Esophagus muscularis mucosa (tissue), 4 donors: ENCODE measurements at regions not wholly inside any gene's neighbourhood (a gene's known extent, or its start where the extent isn't known, plus 50 kb on each side); places are given as distances from the start of the nearest gene placed in this dataset.

Experiments used
- DNase-seq: peaks from one replicate; pipeline ENCODE4 v3.0.0-alpha.2; 2017; ENCODE audit errors: extremely low spot score
- H3K27ac ChIP-seq, 4 donors: fragments of 200-600 bp; sonication (generic); replicated peaks in 1 of 4; 1 replicate in 3 of 4; 2 replicates in 1 of 4; pipeline ENCODE4 v1.5.1; 2016 to 2019; ENCODE audit warnings: mild to moderate bottlenecking in 1 of 4
- H3K27me3 ChIP-seq, 4 donors: fragments of 200-600 bp; sonication (generic); one replicate each; pipeline versions ENCODE4 v1.5.1 to v1.6.0; 2016 to 2019
- H3K36me3 ChIP-seq, 4 donors: fragments of 200-600 bp; sonication (generic); one replicate each; pipeline ENCODE4 v1.5.1; 2016 to 2019
- H3K4me1 ChIP-seq, 4 donors: fragments of 200-600 bp; sonication (generic); one replicate each; pipeline ENCODE4 v1.5.1; 2016 to 2019
- H3K4me3 ChIP-seq, 4 donors: fragments of 200-600 bp; sonication (generic); 1 replicate in 2 of 4; 2 replicates in 2 of 4; pipeline ENCODE4 v1.5.1; 2016 to 2019; ENCODE audit warnings: mild to moderate bottlenecking in 4 of 4, moderate library complexity in 1 of 4
- H3K9me3 ChIP-seq, 4 donors: fragments of 200-600 bp; sonication (generic); 1 replicate in 3 of 4; 2 replicates in 1 of 4; pipeline ENCODE4 v1.5.1; 2016 to 2019
- CTCF ChIP-seq, 3 experiments: fragments of 200-600 bp in 2 of 3; fragments of 450-650 bp in 1 of 3; sonication (generic) in 2 of 3; IDR thresholded peaks; one replicate each; pipeline ENCODE4 v1.5.1; 2017 to 2019; ENCODE audit warnings: antibody characterized with exemption in 3 of 3, mild to moderate bottlenecking in 2 of 3, moderate library complexity in 1 of 3
- EP300 ChIP-seq: sonication (generic); formaldehyde crosslinking; IDR thresholded peaks from one replicate; pipeline ENCODE4 v1.6.1; 2017; ENCODE audit warnings: antibody characterized with exemption
- POLR2A ChIP-seq: fragments of 450-650 bp; IDR thresholded peaks from one replicate; pipeline ENCODE4 v1.6.1; 2017; ENCODE audit warnings: antibody characterized with exemption, moderate library complexity, mild to moderate bottlenecking, low read depth
- POLR2AphosphoS5 ChIP-seq, 2 donors: sonication (generic); formaldehyde crosslinking; IDR thresholded peaks; one replicate each; pipeline ENCODE4 v1.6.1; 2017; ENCODE audit warnings: antibody characterized with exemption in 2 of 2
- WGBS: methylation state at CpG from one replicate; pipeline ENCODE4 v1.1.5; 2018; 5-methylcytosine and 5-hydroxymethylcytosine counted together
- intact Hi-C: fragments of 100-400 bp; cut with DNase I; formaldehyde crosslinking; loops from one replicate; pipeline ENCODE4 v1.15.1; 2023

- 57% methylated on average over 3 of the region's 3 CpGs for WGBS
- H3K4me3 ChIP-seq: no peak overlapping the region
- peaks cover 0 to 14% (median 9%) of the 10 kb centered on the region in 4 donors for H3K4me1 ChIP-seq
- intact Hi-C loops: no loop called here
- no peak overlapping the region for H3K27ac ChIP-seq
- TF ChIP-seq POLR2AphosphoS5 (IDR thresholded peaks at IDR 0.05) (no peak), CTCF (IDR thresholded peaks at IDR 0.05) (no peak), POLR2A (no peak), EP300 (no peak)
- no peaks in the 10 kb centered on the region for H3K9me3 ChIP-seq
- H3K36me3 ChIP-seq: no peaks in the 10 kb centered on the region
- H3K27me3 ChIP-seq: no peaks in the 10 kb centered on the region
- DNase-seq: no peak
Measured at GRCh38 chr4:11908205-11908604, 479.5 kb upstream of the HS3ST1 start.

DNA sequence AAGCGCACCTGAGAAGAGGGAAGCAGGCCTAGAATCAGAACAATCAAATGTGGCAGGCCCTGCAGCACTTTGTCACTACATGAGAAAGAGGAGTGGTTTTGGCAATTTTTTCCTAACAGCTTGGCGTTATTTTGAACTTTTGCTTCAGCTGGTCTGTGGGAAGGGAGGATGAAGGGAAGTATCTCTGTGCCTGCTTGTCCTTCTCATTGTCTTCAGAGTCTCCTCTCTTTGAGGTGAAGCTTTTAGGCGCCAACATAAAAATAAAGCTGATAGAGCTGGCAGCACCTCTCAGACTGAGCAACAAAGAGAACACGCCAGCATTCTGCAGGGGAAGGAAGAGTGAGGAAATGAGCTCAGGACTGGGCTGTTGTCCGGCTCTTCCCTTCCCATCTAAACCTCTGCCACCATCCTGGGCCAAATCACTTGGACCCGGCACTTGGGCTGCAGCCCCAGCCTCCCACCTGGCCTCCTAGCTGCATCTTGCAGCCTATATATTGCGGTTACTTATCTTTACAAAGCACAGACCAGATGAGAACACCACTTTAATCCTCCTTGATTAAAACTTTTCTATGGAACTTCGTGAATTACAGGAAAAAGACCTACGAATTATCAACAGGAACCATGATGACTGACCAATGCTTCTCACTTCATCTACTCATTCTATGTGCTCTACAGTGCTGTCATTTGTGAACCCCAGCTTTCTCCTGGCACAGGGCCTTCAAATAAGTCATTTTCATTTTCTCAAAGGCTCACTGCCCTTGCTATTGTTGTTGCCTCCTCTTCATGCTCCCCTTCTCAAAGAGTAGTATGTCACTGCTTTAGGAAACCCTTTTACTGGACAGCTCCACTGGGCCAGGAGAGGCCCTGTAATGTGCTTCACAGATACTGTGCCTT is 476.4 kb upstream of the HS3ST1 start:
- intact Hi-C loops: no loop called here
- Histone ChIP-seq H3K27ac (peak overlapping the region; percentile 1 to 61 (median 38)), H3K9me3 (no peaks in the 10 kb centered on the region), H3K27me3 (no peaks in the 10 kb centered on the region), H3K4me3 (no peak overlapping the region), H3K36me3 (no peaks in the 10 kb centered on the region), H3K4me1 (peaks cover 0 to 14% (median 9%) of the 10 kb centered on the region in 4 donors)
- no peak for DNase-seq
- TF ChIP-seq CTCF (IDR thresholded peaks at IDR 0.05) (no peak), EP300 (no peak), POLR2AphosphoS5 (IDR thresholded peaks at IDR 0.05) (no peak), POLR2A (no peak)
- WGBS: 69% methylated on average over 9 of the region's 9 CpGs

DNA sequence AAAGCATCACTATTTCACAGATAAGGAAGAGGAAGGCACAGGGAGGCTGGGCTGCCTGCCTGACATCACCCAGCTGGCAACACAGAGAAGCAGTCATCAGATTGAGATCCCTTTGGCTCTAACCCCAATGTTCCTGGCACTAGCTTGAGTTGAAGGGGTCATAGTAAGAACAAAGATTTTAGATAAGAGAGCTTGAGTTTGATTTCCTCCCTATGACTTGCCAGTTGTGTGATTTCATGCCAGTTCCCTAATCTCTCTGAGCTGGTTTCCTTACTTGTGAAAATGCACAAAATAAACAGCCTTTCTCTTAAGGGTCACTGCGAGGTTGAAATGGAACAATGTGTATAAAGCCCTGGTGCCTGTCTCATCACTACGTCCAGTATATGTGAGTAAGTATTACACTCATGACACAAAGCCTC is 475.4 kb upstream of the HS3ST1 start:
- TF ChIP-seq POLR2AphosphoS5 (IDR thresholded peaks at IDR 0.05) (peak in 1 of 2 donors; percentile 31), EP300 (no peak)
- H3K27ac ChIP-seq: peak overlapping the region in 3 of 4 donors; percentile 1 to 61 (median 47)
- 35% methylated on average over 2 of the region's 2 CpGs for WGBS
- H3K27me3 ChIP-seq: no peaks in the 10 kb centered on the region
- H3K36me3 ChIP-seq: no peaks in the 10 kb centered on the region
- peaks cover 0 to 14% (median 9%) of the 10 kb centered on the region in 4 donors for H3K4me1 ChIP-seq
- intact Hi-C loops: no loop called here
- no peak for DNase-seq
- H3K4me3 ChIP-seq: no peak overlapping the region
- no peaks in the 10 kb centered on the region for H3K9me3 ChIP-seq

- no peaks in the 10 kb centered on the region for H3K9me3 ChIP-seq
- peaks cover 0 to 14% (median 9%) of the 10 kb centered on the region in 4 donors for H3K4me1 ChIP-seq
- H3K4me3 ChIP-seq: no peak overlapping the region
- intact Hi-C loops: no loop called here
- H3K27me3 ChIP-seq: no peaks in the 10 kb centered on the region
- H3K36me3 ChIP-seq: no peaks in the 10 kb centered on the region
- no peak for DNase-seq
- H3K27ac ChIP-seq: no peak overlapping the region
- WGBS: 71% methylated on average over 1 of the region's 1 CpG
- no peak for TF ChIP-seq POLR2A
- no peak for TF ChIP-seq EP300
- no peak for TF ChIP-seq CTCF (IDR thresholded peaks at IDR 0.05)
- no peak for TF ChIP-seq POLR2AphosphoS5 (IDR thresholded peaks at IDR 0.05)
Measured at GRCh38 chr4:11901089-11901488, 472.4 kb upstream of the HS3ST1 start.

DNA sequence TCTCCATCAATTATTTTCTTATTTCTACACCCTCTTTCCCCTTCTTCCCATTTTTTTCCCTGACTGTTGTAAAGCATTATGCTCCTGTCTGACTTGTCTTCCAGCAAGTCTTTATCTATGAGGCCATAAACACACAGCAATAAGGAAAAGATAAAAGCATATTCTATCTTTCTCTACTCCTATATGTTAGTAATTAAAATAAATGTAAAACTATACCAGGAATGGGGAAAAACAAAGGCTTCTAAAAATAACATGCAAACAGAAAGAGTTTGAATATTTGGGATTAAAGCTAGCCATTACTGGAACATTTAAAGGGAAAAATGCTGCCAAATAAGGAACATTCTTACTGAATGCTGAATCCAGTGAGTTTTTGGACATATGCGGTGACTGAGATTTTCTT is 471.7 kb upstream of the HS3ST1 start:
- DNase-seq: no peak
- intact Hi-C loops: no loop called here
- TF ChIP-seq CTCF (IDR thresholded peaks at IDR 0.05) (no peak), POLR2A (no peak), POLR2AphosphoS5 (IDR thresholded peaks at IDR 0.05) (no peak), EP300 (no peak)
- WGBS: 52% methylated on average over 1 of the region's 1 CpG
- H3K36me3 ChIP-seq: no peaks in the 10 kb centered on the region
- H3K4me3 ChIP-seq: no peak overlapping the region
- H3K27ac ChIP-seq: no peak overlapping the region
- H3K4me1 ChIP-seq: peaks cover 0 to 11% (median 8%) of the 10 kb centered on the region in 4 donors
- H3K9me3 ChIP-seq: no peaks in the 10 kb centered on the region
- H3K27me3 ChIP-seq: no peaks in the 10 kb centered on the region
